Trophoblast cell (in vitro differentiated cells and primary cell): ENCODE measurements at regions not wholly inside any gene's neighbourhood (a gene's known extent, or its start where the extent isn't known, plus 50 kb on each side); places are given as distances from the start of the nearest gene placed in this dataset.

Experiments
- DNase-seq, 2 donors: peaks; one replicate each; pipeline ENCODE4 v3.0.0-alpha.2; 2016
- H2AFZ ChIP-seq: 2 replicates; pipeline ENCODE4 v1.6.1; 2013; ENCODE audit warnings: low read length, moderate library complexity, mild to moderate bottlenecking; ENCODE audit not compliant: insufficient read depth, poor library complexity
- H2AK5ac ChIP-seq: 2 replicates; pipeline ENCODE4 v1.6.1; 2013; ENCODE audit warnings: mild to moderate bottlenecking, low read length
- H2BK120ac ChIP-seq: 2 replicates; pipeline ENCODE4 v1.6.1; 2013; ENCODE audit warnings: low read length, mild to moderate bottlenecking, moderate library complexity; ENCODE audit not compliant: insufficient read depth, poor library complexity
- H2BK12ac ChIP-seq: 2 replicates; pipeline ENCODE4 v1.6.1; 2013; ENCODE audit warnings: mild to moderate bottlenecking, low read length, moderate library complexity
- H2BK5ac ChIP-seq: 2 replicates; pipeline ENCODE4 v1.6.1; 2013; ENCODE audit warnings: low read length, low read depth, moderate library complexity, mild to moderate bottlenecking; ENCODE audit not compliant: poor library complexity
- H3K14ac ChIP-seq: 2 replicates; pipeline ENCODE4 v1.6.1; 2013; ENCODE audit warnings: mild to moderate bottlenecking, low read length
- H3K18ac ChIP-seq: 2 replicates; pipeline ENCODE4 v1.6.1; 2013; ENCODE audit warnings: mild to moderate bottlenecking, low read length
- H3K23ac ChIP-seq: 2 replicates; pipeline ENCODE4 v1.6.1; 2013; ENCODE audit warnings: low read length
- H3K27ac ChIP-seq: 2 replicates; pipeline ENCODE4 v1.5.1; 2013; ENCODE audit warnings: low read depth, mild to moderate bottlenecking, inconsistent platforms, low read length, moderate library complexity
- H3K27me3 ChIP-seq: 2 replicates; pipeline ENCODE4 v1.6.1; 2013; ENCODE audit warnings: inconsistent platforms, mild to moderate bottlenecking, low read length, moderate library complexity; ENCODE audit not compliant: insufficient read depth
- H3K36me3 ChIP-seq, 2 experiments: 1 replicate in 1 of 2; 2 replicates in 1 of 2; pipeline ENCODE4 v1.6.1; 2013; ENCODE audit warnings: low read length in 2 of 2, mild to moderate bottlenecking in 2 of 2, moderate library complexity in 1 of 2; ENCODE audit not compliant: insufficient read depth in 2 of 2, control insufficient read depth in 1 of 2
- H3K4ac ChIP-seq: 2 replicates; pipeline ENCODE4 v1.6.1; 2013; ENCODE audit warnings: low read depth, mild to moderate bottlenecking, low read length, moderate library complexity
- H3K4me1 ChIP-seq, 2 experiments: 1 replicate in 1 of 2; 2 replicates in 1 of 2; pipeline ENCODE4 v1.6.1; 2013; ENCODE audit warnings: low read length in 2 of 2, mild to moderate bottlenecking in 2 of 2, moderate library complexity in 1 of 2; ENCODE audit not compliant: insufficient read depth in 2 of 2, control insufficient read depth in 1 of 2
- H3K4me2 ChIP-seq: 2 replicates; pipeline ENCODE4 v1.6.1; 2013; ENCODE audit warnings: inconsistent platforms, mild to moderate bottlenecking, low read length, moderate library complexity
- H3K4me3 ChIP-seq: 2 replicates; pipeline ENCODE4 v1.5.1; 2013; ENCODE audit warnings: mild to moderate bottlenecking, low read depth, low read length, inconsistent platforms
- H3K79me1 ChIP-seq: one replicate; pipeline ENCODE4 v1.6.1; 2013; ENCODE audit warnings: low read length
- H3K79me2 ChIP-seq: 2 replicates; pipeline ENCODE4 v1.6.1; 2013; ENCODE audit warnings: low read length, mild to moderate bottlenecking; ENCODE audit not compliant: control insufficient read depth, insufficient read depth, poor library complexity
- H3K9ac ChIP-seq: 2 replicates; pipeline ENCODE4 v1.6.1; 2013; ENCODE audit warnings: mild to moderate bottlenecking, low read length
- H3K9me3 ChIP-seq: 2 replicates; pipeline ENCODE4 v1.6.1; 2013; ENCODE audit warnings: low read depth, mild to moderate bottlenecking, control low read depth, inconsistent platforms, low read length; ENCODE audit not compliant: insufficient read depth
- H4K12ac ChIP-seq: 2 replicates; pipeline ENCODE4 v1.6.1; 2013; ENCODE audit warnings: low read depth, mild to moderate bottlenecking, low read length, moderate library complexity
- H4K8ac ChIP-seq: 2 replicates; pipeline ENCODE4 v1.6.1; 2013; ENCODE audit warnings: low read depth, mild to moderate bottlenecking, low read length, moderate library complexity
- H4K91ac ChIP-seq: one replicate; pipeline ENCODE4 v1.6.1; 2013; ENCODE audit warnings: low read depth, mild to moderate bottlenecking, low read length, moderate library complexity
- WGBS: extraction: QIAGEN DNeasy Blood & Tissue Kit; methylation state at CpG from one replicate; pipeline ENCODE4 v1.1.7; 2013; ENCODE audit warnings: missing lambda C conversion rate; ENCODE audit not compliant: insufficient read length, insufficient coverage; ENCODE audit errors: extremely low coverage; 5-methylcytosine and 5-hydroxymethylcytosine counted together

GRCh38 chr5:51679286-51679685 is 296.0 kb downstream of the ISL1 start:
- H3K79me2 ChIP-seq: no peaks in the 10 kb centered on the region
- DNase-seq: no peak
- no peak overlapping the region for H2AFZ ChIP-seq
- H2AK5ac ChIP-seq: no peak overlapping the region
- H2BK120ac ChIP-seq: no peak overlapping the region
- H3K23ac ChIP-seq: no peak overlapping the region
- H4K91ac ChIP-seq: no peak overlapping the region
- no peak overlapping the region for H3K9ac ChIP-seq
- no peak overlapping the region for H4K12ac ChIP-seq
- H3K4ac ChIP-seq: no peak overlapping the region
- no peaks in the 10 kb centered on the region for H3K4me1 ChIP-seq
- no peak overlapping the region for H2BK5ac ChIP-seq
- no peak overlapping the region for H3K27ac ChIP-seq
- no peak overlapping the region for H3K4me3 ChIP-seq
- H3K18ac ChIP-seq: no peak overlapping the region
- no peak overlapping the region for H4K8ac ChIP-seq
- no peak overlapping the region for H2BK12ac ChIP-seq
- H3K14ac ChIP-seq: no peak overlapping the region
- no peaks in the 10 kb centered on the region for H3K27me3 ChIP-seq
- no peaks in the 10 kb centered on the region for H3K36me3 ChIP-seq
- no peaks in the 10 kb centered on the region for H3K9me3 ChIP-seq
- no peaks in the 10 kb centered on the region for H3K79me1 ChIP-seq
- H3K4me2 ChIP-seq: no peak overlapping the region

- Histone ChIP-seq H3K79me1 (no peaks in the 10 kb centered on the region), H3K4me2 (no peak overlapping the region), H3K36me3 (no peaks in the 10 kb centered on the region), H2BK5ac (no peak overlapping the region), H3K27ac (no peak overlapping the region), H4K12ac (no peak overlapping the region), H3K27me3 (no peaks in the 10 kb centered on the region), H3K9me3 (no peaks in the 10 kb centered on the region), H2AFZ (no peak overlapping the region), H2BK12ac (no peak overlapping the region), H3K79me2 (no peaks in the 10 kb centered on the region), H3K23ac (no peak overlapping the region), H3K14ac (no peak overlapping the region), H3K4ac (no peak overlapping the region), H2BK120ac (no peak overlapping the region), H3K9ac (no peak overlapping the region), H4K91ac (no peak overlapping the region), H3K18ac (no peak overlapping the region), H4K8ac (no peak overlapping the region), H3K4me1 (no peaks in the 10 kb centered on the region), H2AK5ac (no peak overlapping the region), H3K4me3 (no peak overlapping the region)
- no peak for DNase-seq
- no CpG with 5 or more reads among the region's 2 CpGs for WGBS
Observed at GRCh38 chr5:51684794-51685355, 301.6 kb downstream of the ISL1 start.

- Histone ChIP-seq H3K14ac (no peak overlapping the region), H3K27me3 (no peaks in the 10 kb centered on the region), H3K23ac (no peak overlapping the region), H3K4ac (no peak overlapping the region), H2BK12ac (no peak overlapping the region), H3K9me3 (no peaks in the 10 kb centered on the region), H3K36me3 (no peaks in the 10 kb centered on the region), H4K8ac (no peak overlapping the region), H3K4me2 (no peak overlapping the region), H3K4me1 (no peaks in the 10 kb centered on the region), H4K91ac (no peak overlapping the region), H3K18ac (no peak overlapping the region), H2BK5ac (no peak overlapping the region), H3K79me2 (no peaks in the 10 kb centered on the region), H3K79me1 (no peaks in the 10 kb centered on the region), H2BK120ac (no peak overlapping the region), H3K27ac (no peak overlapping the region), H2AFZ (no peak overlapping the region), H3K4me3 (no peak overlapping the region), H3K9ac (no peak overlapping the region), H2AK5ac (no peak overlapping the region), H4K12ac (no peak overlapping the region)
- no CpG with 5 or more reads among the region's 3 CpGs for WGBS
- DNase-seq: no peak
Observed at GRCh38 chr5:51685419-51685818, 302.2 kb downstream of the ISL1 start.

GRCh38 chr5:51686622-51687021 is 303.4 kb downstream of the ISL1 start:
- Histone ChIP-seq H3K14ac (no peak overlapping the region), H3K9ac (no peak overlapping the region), H3K27me3 (no peaks in the 10 kb centered on the region), H3K4me1 (no peaks in the 10 kb centered on the region), H3K4ac (no peak overlapping the region), H2AK5ac (no peak overlapping the region), H2BK12ac (no peak overlapping the region), H4K91ac (no peak overlapping the region), H3K18ac (no peak overlapping the region), H3K79me1 (no peaks in the 10 kb centered on the region), H4K8ac (no peak overlapping the region), H3K79me2 (no peaks in the 10 kb centered on the region), H3K4me3 (no peak overlapping the region), H3K27ac (no peak overlapping the region), H3K9me3 (no peaks in the 10 kb centered on the region), H2BK120ac (no peak overlapping the region), H4K12ac (no peak overlapping the region), H2AFZ (no peak overlapping the region), H3K36me3 (no peaks in the 10 kb centered on the region), H3K23ac (no peak overlapping the region), H3K4me2 (no peak overlapping the region), H2BK5ac (no peak overlapping the region)
- no peak for DNase-seq
- no CpG with 5 or more reads among the region's 1 CpG for WGBS
